ENCODE measurements at regions not wholly inside any gene's neighbourhood (a gene's known extent, or its start where the extent isn't known, plus 50 kb on each side); places are given as distances from the start of the nearest gene placed in this dataset.

- H3K4me1 ChIP-seq: no peaks in the 10 kb centered on the region
- H3K27ac ChIP-seq: no peak overlapping the region
- no peak overlapping the region for H3K4me3 ChIP-seq
- intact Hi-C loops (cut with DNase I): no loop called here
- no peaks in the 10 kb centered on the region for H3K36me3 ChIP-seq
- no peak for DNase-seq (ENCODE audit: low spot score in 2 of 2)
- no peaks in the 10 kb centered on the region for H3K27me3 ChIP-seq
- H3K9me3 ChIP-seq: no peaks in the 10 kb centered on the region
- no peak for TF ChIP-seq CTCF (IDR thresholded peaks at IDR 0.05)
Measured at GRCh38 chr6:169899481-169900145, 148.2 kb downstream of the ERMARD start.

GRCh38 chr6:169898788-169899480, 147.5 kb downstream of the ERMARD start:
- no peaks in the 10 kb centered on the region for H3K36me3 ChIP-seq
- H3K27me3 ChIP-seq: no peaks in the 10 kb centered on the region
- intact Hi-C loops (cut with DNase I): no loop called here
- no peak for TF ChIP-seq CTCF (IDR thresholded peaks at IDR 0.05)
- no peaks in the 10 kb centered on the region for H3K4me1 ChIP-seq
- peak in 1 of 2 donors; percentile 11 for DNase-seq (ENCODE audit: low spot score in 2 of 2)
- no peak overlapping the region for H3K4me3 ChIP-seq
- H3K9me3 ChIP-seq: no peaks in the 10 kb centered on the region
- H3K27ac ChIP-seq: no peak overlapping the region

GRCh38 chr6:169897601-169898358, 146.4 kb downstream of the ERMARD start:
- peak in 1 of 2 donors; percentile 55 for DNase-seq (ENCODE audit: low spot score in 2 of 2)
- H3K4me1 ChIP-seq: no peaks in the 10 kb centered on the region
- H3K4me3 ChIP-seq: no peak overlapping the region
- intact Hi-C loops (cut with DNase I): no loop called here
- H3K27ac ChIP-seq: no peak overlapping the region
- TF ChIP-seq CTCF (IDR thresholded peaks at IDR 0.05): no peak
- H3K36me3 ChIP-seq: no peaks in the 10 kb centered on the region
- no peaks in the 10 kb centered on the region for H3K27me3 ChIP-seq
- no peaks in the 10 kb centered on the region for H3K9me3 ChIP-seq

GRCh38 chr6:169896826-169897456, 145.5 kb downstream of the ERMARD start:
- intact Hi-C loops (cut with DNase I): no loop called here
- Histone ChIP-seq H3K9me3 (no peaks in the 10 kb centered on the region), H3K27me3 (no peaks in the 10 kb centered on the region), H3K36me3 (no peaks in the 10 kb centered on the region), H3K4me3 (no peak overlapping the region), H3K27ac (no peak overlapping the region), H3K4me1 (no peaks in the 10 kb centered on the region)
- DNase-seq (ENCODE audit: low spot score in 2 of 2): no peak
- no peak for TF ChIP-seq CTCF (IDR thresholded peaks at IDR 0.05)

- no peak for DNase-seq (ENCODE audit: low spot score in 2 of 2)
- no peak for TF ChIP-seq CTCF (IDR thresholded peaks at IDR 0.05)
- intact Hi-C loops (cut with DNase I): no loop called here
Measured at GRCh38 chr6:169895926-169896761, 144.7 kb downstream of the ERMARD start.

More at GRCh38 chr6:169895926-169896761, 144.7 kb downstream of the ERMARD start:
- Histone ChIP-seq H3K27me3 (no peaks in the 10 kb centered on the region), H3K4me1 (no peaks in the 10 kb centered on the region), H3K4me3 (no peak overlapping the region), H3K9me3 (no peaks in the 10 kb centered on the region), H3K36me3 (no peaks in the 10 kb centered on the region), H3K27ac (no peak overlapping the region)
